ENCODE measurements at regions not wholly inside any gene's neighbourhood (a gene's known extent, or its start where the extent isn't known, plus 50 kb on each side); places are given as distances from the start of the nearest gene placed in this dataset.

- H3K36me3 Mint-ChIP-seq (ENCODE audit: low read depth), result no peaks in the 10 kb centered on the region
- H3K27me3 Mint-ChIP-seq, result no peaks in the 10 kb centered on the region
- H3K9me3 Mint-ChIP-seq, result peaks cover 5% of the 10 kb centered on the region
- H3K4me3 Mint-ChIP-seq, result no peak overlapping the region
- intact Hi-C loops (cut with micrococcal nuclease), result no loop called here
- DNase-seq, result no peak
- H3K4me1 Mint-ChIP-seq, result no peaks in the 10 kb centered on the region
- no peak overlapping the region for H3K27ac Mint-ChIP-seq
These were observed 413.0 kb downstream of the PCDH20 start for GRCh38 chr13:61002686-61003085.

- Mint-ChIP-seq H3K9me3 (no peaks in the 10 kb centered on the region), H3K36me3 (ENCODE audit: low read depth) (no peaks in the 10 kb centered on the region), H3K4me3 (no peak overlapping the region), H3K27me3 (no peaks in the 10 kb centered on the region), H3K27ac (no peak overlapping the region), H3K4me1 (no peaks in the 10 kb centered on the region)
- no peak for DNase-seq
- intact Hi-C loops (cut with micrococcal nuclease), result no loop called here
These were observed 425.5 kb downstream of the PCDH20 start for GRCh38 chr13:60990032-60990733.

- no peaks in the 10 kb centered on the region for H3K36me3 Mint-ChIP-seq (ENCODE audit: low read depth)
- H3K27me3 Mint-ChIP-seq, result no peaks in the 10 kb centered on the region
- H3K4me3 Mint-ChIP-seq, result no peak overlapping the region
- no peaks in the 10 kb centered on the region for H3K9me3 Mint-ChIP-seq
- no peak overlapping the region for H3K27ac Mint-ChIP-seq
- intact Hi-C loops (cut with micrococcal nuclease), result no loop called here
- H3K4me1 Mint-ChIP-seq, result no peaks in the 10 kb centered on the region
- DNase-seq, result no peak
These were observed 429.3 kb downstream of the PCDH20 start for GRCh38 chr13:60986301-60986700.

- no peak overlapping the region for H3K4me3 Mint-ChIP-seq
- H3K4me1 Mint-ChIP-seq, result no peaks in the 10 kb centered on the region
- DNase-seq, result no peak
- H3K27ac Mint-ChIP-seq, result no peak overlapping the region
- H3K9me3 Mint-ChIP-seq, result peaks cover 4% of the 10 kb centered on the region
- intact Hi-C loops (cut with micrococcal nuclease), result no loop called here
- H3K36me3 Mint-ChIP-seq (ENCODE audit: low read depth), result no peaks in the 10 kb centered on the region
- H3K27me3 Mint-ChIP-seq, result no peaks in the 10 kb centered on the region
These were observed 434.2 kb downstream of the PCDH20 start for GRCh38 chr13:60981407-60981806.

GRCh38 chr13:60976367-60976766 is 439.3 kb downstream of the PCDH20 start:
- Mint-ChIP-seq H3K27ac (no peak overlapping the region), H3K9me3 (peaks cover 4% of the 10 kb centered on the region), H3K4me1 (no peaks in the 10 kb centered on the region), H3K4me3 (no peak overlapping the region), H3K27me3 (no peaks in the 10 kb centered on the region), H3K36me3 (ENCODE audit: low read depth) (no peaks in the 10 kb centered on the region)
- intact Hi-C loops (cut with micrococcal nuclease), result no loop called here
- no peak for DNase-seq

- intact Hi-C loops (cut with micrococcal nuclease), result no loop called here
- Mint-ChIP-seq H3K4me1 (no peaks in the 10 kb centered on the region), H3K27ac (no peak overlapping the region), H3K9me3 (peaks cover 7% of the 10 kb centered on the region), H3K27me3 (no peaks in the 10 kb centered on the region), H3K4me3 (no peak overlapping the region), H3K36me3 (ENCODE audit: low read depth) (no peaks in the 10 kb centered on the region)
- DNase-seq, result no peak
These were observed 441.4 kb downstream of the PCDH20 start for GRCh38 chr13:60974296-60974695.

GRCh38 chr13:60973529-60973928 is 442.1 kb downstream of the PCDH20 start:
- Mint-ChIP-seq H3K36me3 (ENCODE audit: low read depth) (no peaks in the 10 kb centered on the region), H3K4me3 (no peak overlapping the region), H3K9me3 (peaks cover 7% of the 10 kb centered on the region), H3K4me1 (no peaks in the 10 kb centered on the region), H3K27ac (no peak overlapping the region), H3K27me3 (no peaks in the 10 kb centered on the region)
- DNase-seq, result no peak
- intact Hi-C loops (cut with micrococcal nuclease), result no loop called here

- peaks cover 2% of the 10 kb centered on the region for H3K9me3 Mint-ChIP-seq
- H3K27me3 Mint-ChIP-seq, result no peaks in the 10 kb centered on the region
- no peak overlapping the region for H3K4me3 Mint-ChIP-seq
- intact Hi-C loops (cut with micrococcal nuclease), result no loop called here
- no peaks in the 10 kb centered on the region for H3K4me1 Mint-ChIP-seq
- no peak overlapping the region for H3K27ac Mint-ChIP-seq
- DNase-seq, result no peak
- H3K36me3 Mint-ChIP-seq (ENCODE audit: low read depth), result no peaks in the 10 kb centered on the region
These were observed 444.9 kb downstream of the PCDH20 start for GRCh38 chr13:60970736-60971135.

- intact Hi-C loops (cut with micrococcal nuclease), result no loop called here
- no peak for DNase-seq
- Mint-ChIP-seq H3K9me3 (peaks cover 2% of the 10 kb centered on the region), H3K27ac (no peak overlapping the region), H3K4me1 (no peaks in the 10 kb centered on the region), H3K36me3 (ENCODE audit: low read depth) (no peaks in the 10 kb centered on the region), H3K27me3 (no peaks in the 10 kb centered on the region), H3K4me3 (no peak overlapping the region)
These were observed 446.0 kb downstream of the PCDH20 start for GRCh38 chr13:60969656-60970055.

GRCh38 chr13:60959427-60959826 is 456.2 kb downstream of the PCDH20 start:
- Mint-ChIP-seq H3K27me3 (no peaks in the 10 kb centered on the region), H3K36me3 (ENCODE audit: low read depth) (no peaks in the 10 kb centered on the region), H3K4me1 (no peaks in the 10 kb centered on the region), H3K9me3 (peaks cover 3% of the 10 kb centered on the region), H3K4me3 (no peak overlapping the region), H3K27ac (no peak overlapping the region)
- DNase-seq, result no peak
- intact Hi-C loops (cut with micrococcal nuclease), result no loop called here

- DNase-seq, result no peak
- Mint-ChIP-seq H3K9me3 (peaks cover 3% of the 10 kb centered on the region), H3K4me3 (no peak overlapping the region), H3K27ac (no peak overlapping the region), H3K36me3 (ENCODE audit: low read depth) (no peaks in the 10 kb centered on the region), H3K27me3 (no peaks in the 10 kb centered on the region), H3K4me1 (no peaks in the 10 kb centered on the region)
- intact Hi-C loops (cut with micrococcal nuclease), result no loop called here
These were observed 457.8 kb downstream of the PCDH20 start for GRCh38 chr13:60957816-60958215.

- DNase-seq, result no peak
- Mint-ChIP-seq H3K27ac (no peak overlapping the region), H3K4me3 (no peak overlapping the region), H3K9me3 (peaks cover 7% of the 10 kb centered on the region), H3K27me3 (no peaks in the 10 kb centered on the region), H3K36me3 (ENCODE audit: low read depth) (no peaks in the 10 kb centered on the region), H3K4me1 (no peaks in the 10 kb centered on the region)
- intact Hi-C loops (cut with micrococcal nuclease), result no loop called here
These were observed 470.3 kb downstream of the PCDH20 start for GRCh38 chr13:60945396-60945795.

GRCh38 chr13:60944863-60945262 is 470.8 kb downstream of the PCDH20 start:
- no peaks in the 10 kb centered on the region for H3K36me3 Mint-ChIP-seq (ENCODE audit: low read depth)
- no peak overlapping the region for H3K4me3 Mint-ChIP-seq
- H3K27ac Mint-ChIP-seq, result no peak overlapping the region
- intact Hi-C loops (cut with micrococcal nuclease), result no loop called here
- H3K9me3 Mint-ChIP-seq, result peaks cover 7% of the 10 kb centered on the region
- no peak for DNase-seq
- no peaks in the 10 kb centered on the region for H3K4me1 Mint-ChIP-seq
- no peaks in the 10 kb centered on the region for H3K27me3 Mint-ChIP-seq

GRCh38 chr13:60944016-60944415 is 471.6 kb downstream of the PCDH20 start:
- no peaks in the 10 kb centered on the region for H3K4me1 Mint-ChIP-seq
- H3K4me3 Mint-ChIP-seq, result no peak overlapping the region
- no peaks in the 10 kb centered on the region for H3K27me3 Mint-ChIP-seq
- no peak for DNase-seq
- no peaks in the 10 kb centered on the region for H3K36me3 Mint-ChIP-seq (ENCODE audit: low read depth)
- H3K9me3 Mint-ChIP-seq, result peaks cover 4% of the 10 kb centered on the region
- intact Hi-C loops (cut with micrococcal nuclease), result no loop called here
- no peak overlapping the region for H3K27ac Mint-ChIP-seq

- H3K9me3 Mint-ChIP-seq, result no peaks in the 10 kb centered on the region
- no peak overlapping the region for H3K4me3 Mint-ChIP-seq
- no peak for DNase-seq
- intact Hi-C loops (cut with micrococcal nuclease), result no loop called here
- no peaks in the 10 kb centered on the region for H3K27me3 Mint-ChIP-seq
- no peaks in the 10 kb centered on the region for H3K4me1 Mint-ChIP-seq
- H3K27ac Mint-ChIP-seq, result no peak overlapping the region
- H3K36me3 Mint-ChIP-seq (ENCODE audit: low read depth), result no peaks in the 10 kb centered on the region
These were observed 479.4 kb downstream of the PCDH20 start for GRCh38 chr13:60936281-60936680.

All from activated CD4-positive, alpha-beta T cell treated with anti-CD3 and anti-CD28 coated beads, Interleukin-2, amount 10 ng/mL, durations not matched to agents 24 days and 14 days (primary cell).